HCT116 (cell line): ENCODE measurements at regions not wholly inside any gene's neighbourhood (a gene's known extent, or its start where the extent isn't known, plus 50 kb on each side); places are given as distances from the start of the nearest gene placed in this dataset.
"Not testable (repeated sequence)": the region's sequence is repeated elsewhere in the genome, so short reads cannot be mapped to it uniquely, and the experiment has no call there.

Source experiments
- ATAC-seq: fragments of 200-7000 bp; cut with Tn5 transposase; 2 replicates; pipeline ENCODE4 v1.9.1; 2020; ENCODE audit warnings: mild to moderate bottlenecking, moderate library complexity
- BruUV-seq: library from RNA; stranded (reverse); fragments of 400-500 nt; replicated peaks from 2 replicates; lab custom pipeline; 2021; lab: Mats Ljungman, UMichigan
- CTCF ChIA-PET: fragments of 300-600 bp; sonication (Branson Sonifier 250); formaldehyde crosslinking; loops from one replicate; lab custom pipeline; 2021; ENCODE audit warnings: antibody characterized with exemption; lab: Charles Lee
- POLR2A ChIA-PET: fragments of 300-600, 350-600 bp; sonication (Branson Sonifier 250); formaldehyde crosslinking; loops from one replicate; lab custom pipeline; 2021; ENCODE audit warnings: antibody characterized with exemption; lab: Charles Lee
- RAD21 ChIA-PET, 2 experiments: fragments of 300-600 bp; sonication (Branson Sonifier 250); formaldehyde crosslinking; loops; one replicate each; lab custom pipeline; 2023; ENCODE audit warnings: low total read pairs in 2 of 2; ENCODE audit not compliant: uncharacterized antibody in 2 of 2, unreplicated experiment in 2 of 2, low non-redundant PET in 1 of 2; lab: Charles Lee
- DNase-seq: peaks from one replicate; pipeline ENCODE4 v3.0.0-alpha.2; 2010; ENCODE audit warnings: low read depth, low spot score
- H2AFZ ChIP-seq: fragments of 200-600 bp; shearing (Covaris generic), sonication (generic); 2 replicates; pipeline ENCODE4 v1.6.1; 2017; ENCODE audit warnings: low read depth, mixed run types, mixed read lengths, antibody characterized with exemption, low read length; ENCODE audit not compliant: poor library complexity, severe bottlenecking
- H3K27ac ChIP-seq: 2 replicates; pipeline ENCODE4 v1.5.1; 2012; ENCODE audit warnings: low read depth, low read length
- H3K27me3 ChIP-seq: fragments of 200-600 bp; sonication (generic); 2 replicates; pipeline ENCODE4 v1.6.1; 2016; ENCODE audit warnings: mixed run types, low read length, mixed read lengths; ENCODE audit not compliant: insufficient read depth
- H3K36me3 ChIP-seq, 2 experiments: fragments of 200-500 bp in 1 of 2; fragments of 200-600 bp in 1 of 2; sonication (Bioruptor generic) in 1 of 2; sonication (generic) in 1 of 2; 2 replicates each; pipeline versions ENCODE4 v1.5.1 to v1.6.1; 2014 to 2016; ENCODE audit warnings: low read length in 2 of 2, inconsistent platforms in 1 of 2, mixed read lengths in 1 of 2, mixed run types in 1 of 2; ENCODE audit not compliant: insufficient read depth in 2 of 2, control insufficient read depth in 1 of 2
- H3K4me1 ChIP-seq, 2 experiments: fragments of 200-600 bp in 1 of 2; sonication (generic) in 1 of 2; 2 replicates each; pipeline versions ENCODE4 v1.5.1 to v1.6.1; 2012 to 2017; ENCODE audit warnings: low read length in 2 of 2, inconsistent platforms in 1 of 2, mild to moderate bottlenecking in 1 of 2, mixed read lengths in 1 of 2, mixed run types in 1 of 2, moderate library complexity in 1 of 2; ENCODE audit not compliant: insufficient read depth in 2 of 2, control insufficient read depth in 1 of 2
- H3K4me2 ChIP-seq: fragments of 200-600 bp; sonication (generic); 2 replicates; pipeline ENCODE4 v1.6.1; 2017; ENCODE audit warnings: mixed run types, low read length, mixed read lengths
- H3K4me3 ChIP-seq, 2 experiments: fragments of 200-600 bp in 1 of 2; sonication (generic) in 1 of 2; replicated peaks in 1 of 2; 2 replicates each; pipeline ENCODE4 v1.5.1; 2011 to 2016; ENCODE audit warnings: low read length in 2 of 2, control low read depth in 1 of 2, low read depth in 1 of 2, mild to moderate bottlenecking in 1 of 2, mixed read lengths in 1 of 2, mixed run types in 1 of 2
- H3K79me2 ChIP-seq: fragments of 200-600 bp; sonication (generic); 2 replicates; pipeline ENCODE4 v1.6.1; 2017; ENCODE audit warnings: mild to moderate bottlenecking, mixed run types, low read length, moderate library complexity, mixed read lengths; ENCODE audit not compliant: insufficient read depth
- H3K9ac ChIP-seq: fragments of 200-600 bp; sonication (generic); 2 replicates; pipeline ENCODE4 v1.6.1; 2016; ENCODE audit warnings: low read length, mixed read lengths
- H3K9me2 ChIP-seq: fragments of 200-600 bp; sonication (generic), shearing (Covaris generic); 2 replicates; pipeline ENCODE4 v1.6.1; 2017; ENCODE audit warnings: mixed run types, mild to moderate bottlenecking, moderate library complexity; ENCODE audit not compliant: insufficient read depth
- H3K9me3 ChIP-seq, 2 experiments: fragments of 200-500 bp in 1 of 2; fragments of 200-600 bp in 1 of 2; sonication (Bioruptor generic) in 1 of 2; sonication (generic) in 1 of 2; 2 replicates each; pipeline ENCODE4 v1.6.1; 2014 to 2017; ENCODE audit warnings: low read length in 2 of 2, mixed read lengths in 2 of 2, inconsistent platforms in 1 of 2, low read depth in 1 of 2, mild to moderate bottlenecking in 1 of 2, mixed run types in 1 of 2, moderate library complexity in 1 of 2; ENCODE audit not compliant: control insufficient read depth in 1 of 2, insufficient read depth in 1 of 2
- H4K20me1 ChIP-seq: fragments of 200-600 bp; sonication (generic), shearing (Covaris generic); 2 replicates; pipeline ENCODE4 v1.6.1; 2017; ENCODE audit warnings: mixed run types, mild to moderate bottlenecking, moderate library complexity; ENCODE audit not compliant: insufficient read depth
- CBX3 ChIP-seq: IDR thresholded peaks from 2 replicates; pipeline ENCODE4 v1.6.1; 2012; ENCODE audit warnings: low read depth
- CTCF ChIP-seq, 3 experiments: fragments of 200-600 bp in 1 of 3; sonication (generic) in 1 of 3; IDR thresholded peaks in 2 of 3; conservative IDR thresholded peaks in 1 of 3; 2 replicates each; pipeline ENCODE4 v1.5.1; 2012 to 2017; ENCODE audit warnings: low read depth in 2 of 3, low read length in 2 of 3, antibody characterized with exemption in 1 of 3, borderline replicate concordance in 1 of 3, control low read depth in 1 of 3, mild to moderate bottlenecking in 1 of 3, mixed read lengths in 1 of 3, mixed run types in 1 of 3, moderate library complexity in 1 of 3; ENCODE audit not compliant: insufficient read depth in 1 of 3
- EGR1 ChIP-seq: IDR thresholded peaks from 2 replicates; pipeline ENCODE4 v1.6.1; 2012; ENCODE audit warnings: low read depth
- EZH2 ChIP-seq: fragments of 200-600 bp; sonication (generic); IDR thresholded peaks from 2 replicates; pipeline ENCODE4 v1.6.1; 2017; ENCODE audit warnings: antibody characterized with exemption, mixed run types
- FOSL1 ChIP-seq: IDR thresholded peaks from 2 replicates; pipeline ENCODE4 v1.6.1; 2012; ENCODE audit warnings: low read depth
- POLR2AphosphoS5 ChIP-seq: IDR thresholded peaks from 2 replicates; pipeline ENCODE4 v1.6.1; 2011; ENCODE audit warnings: mild to moderate bottlenecking, low read depth, low read length, moderate library complexity
- RAD21 ChIP-seq: IDR thresholded peaks from 2 replicates; pipeline ENCODE4 v1.6.1; 2012; ENCODE audit warnings: low read depth, mild to moderate bottlenecking
- ZFX ChIP-seq: fragments of 450-650 bp; IDR thresholded peaks from 2 replicates; pipeline ENCODE4 v1.6.1; 2017
- intact Hi-C: fragments of 100-400 bp; cut with micrococcal nuclease; formaldehyde crosslinking; loops from 2 replicates; pipeline ENCODE4 v1.10.0; 2022

- Histone ChIP-seq H3K4me3 (no peak overlapping the region), H3K36me3 (no peaks in the 10 kb centered on the region), H3K9ac (no peak overlapping the region), H3K79me2 (no peaks in the 10 kb centered on the region), H4K20me1 (no peaks in the 10 kb centered on the region), H3K27ac (no peak overlapping the region), H3K27me3 (peaks cover 38% of the 10 kb centered on the region), H3K4me1 (no peaks in the 10 kb centered on the region), H3K4me2 (no peak overlapping the region), H3K9me3 (no peaks in the 10 kb centered on the region), H3K9me2 (no peaks in the 10 kb centered on the region), H2AFZ (no peak overlapping the region)
- CTCF ChIA-PET, result no interaction called here
- intact Hi-C loops, result no loop called here
- RAD21 ChIA-PET, result no interaction called here
- DNase-seq (no peak), ATAC-seq (no peak)
- POLR2A ChIA-PET, result no interaction called here
- TF ChIP-seq ZFX, result no peak
- no peak for TF ChIP-seq EZH2
- no peak for TF ChIP-seq CBX3
- no peak for TF ChIP-seq POLR2AphosphoS5
- no peak for TF ChIP-seq FOSL1
- no peak for TF ChIP-seq RAD21
- TF ChIP-seq EGR1, result no peak
- TF ChIP-seq CTCF (IDR thresholded peaks at IDR 0.05 in 2 of 3, conservative IDR thresholded peaks at IDR 0.05 in 1 of 3; ENCODE audit: borderline replicate concordance in 1 of 3, insufficient read depth in 1 of 3, low read depth in 2 of 3, low read length in 2 of 3), result no peak
- no TSS peak for BruUV-seq
Measured at GRCh38 chr15:62280625-62281024, 115.5 kb upstream of the C2CD4B start.

- CTCF ChIA-PET, result interaction anchor here (0.6 kb wide), 1 partner anchor 28 kb away, joined by 3 read pairs; no protein-coding TSS in a partner anchor
- H3K4me1 ChIP-seq, RAD21 ChIA-PET, H3K9me3 ChIP-seq, POLR2A ChIA-PET, H4K20me1 ChIP-seq, BruUV-seq, intact Hi-C loops, H3K9ac ChIP-seq, H3K9me2 ChIP-seq, H3K27ac ChIP-seq, DNase-seq, H3K79me2 ChIP-seq, H2AFZ ChIP-seq, H3K4me2 ChIP-seq, H3K36me3 ChIP-seq, H3K4me3 ChIP-seq, ATAC-seq: not testable (repeated sequence)
- peaks cover 47% of the 10 kb centered on the region for H3K27me3 ChIP-seq
Measured at GRCh38 chr15:62281801-62282200, 116.7 kb upstream of the C2CD4B start.
